Thyroid gland (tissue), 4 donors: ENCODE measurements at regions not wholly inside any gene's neighbourhood (a gene's known extent, or its start where the extent isn't known, plus 50 kb on each side); places are given as distances from the start of the nearest gene placed in this dataset.

Experiments
- DNase-seq, 2 donors: peaks; one replicate each; pipeline ENCODE4 v3.0.0-alpha.2; 2019
- H3K27ac ChIP-seq, 3 donors: fragments of 200-600 bp; sonication (generic); 1 replicate in 2 of 3; 2 replicates in 1 of 3; pipeline ENCODE4 v1.5.1; 2016 to 2019; ENCODE audit warnings: mild to moderate bottlenecking in 1 of 3, moderate library complexity in 1 of 3
- H3K27me3 ChIP-seq: fragments of 200-600 bp; sonication (generic); one replicate; pipeline ENCODE4 v1.5.1; 2019
- H3K36me3 ChIP-seq, 2 donors: fragments of 200-600 bp; sonication (generic); one replicate each; pipeline ENCODE4 v1.5.1; 2016 to 2019
- H3K4me1 ChIP-seq, 2 donors: fragments of 200-600 bp; sonication (generic); one replicate each; pipeline ENCODE4 v1.5.1; 2017 to 2019
- H3K4me3 ChIP-seq, 3 donors: fragments of 200-600 bp; sonication (generic); replicated peaks in 1 of 3; 1 replicate in 2 of 3; 2 replicates in 1 of 3; pipeline ENCODE4 v1.5.1; 2016; ENCODE audit warnings: mild to moderate bottlenecking in 1 of 3
- H3K9me3 ChIP-seq: fragments of 200-600 bp; sonication (generic); one replicate; pipeline ENCODE4 v1.5.1; 2017
- CTCF ChIP-seq, 6 experiments: fragments of 200-600 bp in 3 of 6; fragments of 450-650 bp in 3 of 6; sonication (generic) in 3 of 6; IDR thresholded peaks; one replicate each; pipeline ENCODE4 v1.5.1; 2016 to 2019; ENCODE audit warnings: antibody characterized with exemption in 6 of 6, mild to moderate bottlenecking in 2 of 6, inconsistent platforms in 1 of 6, moderate library complexity in 1 of 6
- POLR2A ChIP-seq, 2 donors: fragments of 450-650 bp; IDR thresholded peaks; one replicate each; pipeline ENCODE4 v1.6.1; 2017; ENCODE audit warnings: antibody characterized with exemption in 2 of 2, mild to moderate bottlenecking in 2 of 2, moderate library complexity in 1 of 2
- WGBS, 2 donors: methylation state at CpG; one replicate each; pipeline ENCODE4 v1.1.5; 2017; 5-methylcytosine and 5-hydroxymethylcytosine counted together
- intact Hi-C: fragments of 100-400 bp; cut with DNase I; formaldehyde crosslinking; loops from one replicate; pipeline ENCODE4 v1.15.1; 2023

GRCh38 chr1:38284953-38285352, 238.4 kb upstream of the POU3F1 start:
- H3K36me3 ChIP-seq, result no peaks in the 10 kb centered on the region
- intact Hi-C loops, result no loop called here
- H3K4me1 ChIP-seq, result no peaks in the 10 kb centered on the region
- no peak overlapping the region for H3K4me3 ChIP-seq
- no peak for DNase-seq
- 69 to 71% methylated on average over 3 to 4 of the region's 5 CpGs for WGBS, 2 donors
- TF ChIP-seq CTCF (IDR thresholded peaks at IDR 0.05) (no peak), POLR2A (IDR thresholded peaks at IDR 0.05) (no peak)
- H3K9me3 ChIP-seq, result no peaks in the 10 kb centered on the region
- no peak overlapping the region for H3K27ac ChIP-seq
- H3K27me3 ChIP-seq, result no peaks in the 10 kb centered on the region

GRCh38 chr1:38283696-38284470, 237.3 kb upstream of the POU3F1 start:
- Histone ChIP-seq H3K27ac (no peak overlapping the region), H3K36me3 (no peaks in the 10 kb centered on the region), H3K27me3 (no peaks in the 10 kb centered on the region), H3K4me3 (no peak overlapping the region), H3K4me1 (no peaks in the 10 kb centered on the region), H3K9me3 (no peaks in the 10 kb centered on the region)
- TF ChIP-seq CTCF (IDR thresholded peaks at IDR 0.05), result no peak
- intact Hi-C loops, result no loop called here
- no peak for DNase-seq
- whole genome bisulfite sequencing, 2 donors, result 61 to 75% methylated on average over 14 of the region's 14 CpGs

- Histone ChIP-seq H3K4me3 (no peak overlapping the region), H3K4me1 (no peaks in the 10 kb centered on the region)
These were observed 232.6 kb upstream of the POU3F1 start for GRCh38 chr1:38279148-38279547.

GRCh38 chr1:38277646-38278045, 231.1 kb upstream of the POU3F1 start:
- TF ChIP-seq CTCF (IDR thresholded peaks at IDR 0.05) (no peak), POLR2A (IDR thresholded peaks at IDR 0.05) (no peak)
- no peak overlapping the region for H3K27ac ChIP-seq
- no peaks in the 10 kb centered on the region for H3K4me1 ChIP-seq
- H3K27me3 ChIP-seq, result no peaks in the 10 kb centered on the region
- WGBS, 2 donors, result 90 to 91% methylated on average over 2 of the region's 2 CpGs
- intact Hi-C loops, result no loop called here
- no peak for DNase-seq
- H3K4me3 ChIP-seq, result no peak overlapping the region
- no peaks in the 10 kb centered on the region for H3K36me3 ChIP-seq
- H3K9me3 ChIP-seq, result no peaks in the 10 kb centered on the region

More at GRCh38 chr1:38279148-38279547, 232.6 kb upstream of the POU3F1 start:
- Histone ChIP-seq H3K36me3 (no peaks in the 10 kb centered on the region), H3K9me3 (no peaks in the 10 kb centered on the region), H3K27me3 (no peaks in the 10 kb centered on the region), H3K27ac (no peak overlapping the region)
- intact Hi-C loops, result no loop called here
- no peak for TF ChIP-seq CTCF (IDR thresholded peaks at IDR 0.05)
- no peak for TF ChIP-seq POLR2A (IDR thresholded peaks at IDR 0.05)
- DNase-seq, result no peak

GRCh38 chr1:38275960-38276359, 229.4 kb upstream of the POU3F1 start:
- no peak overlapping the region for H3K27ac ChIP-seq
- no peak for TF ChIP-seq CTCF (IDR thresholded peaks at IDR 0.05)
- no peak for TF ChIP-seq POLR2A (IDR thresholded peaks at IDR 0.05)
- H3K9me3 ChIP-seq, result no peaks in the 10 kb centered on the region
- intact Hi-C loops, result no loop called here
- no peaks in the 10 kb centered on the region for H3K36me3 ChIP-seq
- no peak for DNase-seq
- H3K27me3 ChIP-seq, result no peaks in the 10 kb centered on the region
- WGBS, 2 donors, result 77 to 84% methylated on average over 3 of the region's 3 CpGs
- H3K4me3 ChIP-seq, result no peak overlapping the region
- no peaks in the 10 kb centered on the region for H3K4me1 ChIP-seq
